Activated T-helper 17 cell treated with anti-CD3 and anti-CD28 coated beads, Interleukin-2, amount 50 U/mL, for 72 hours (primary cell): ENCODE measurements at regions not wholly inside any gene's neighbourhood (a gene's known extent, or its start where the extent isn't known, plus 50 kb on each side); places are given as distances from the start of the nearest gene placed in this dataset.
"Not testable (repeated sequence)": the region's sequence is repeated elsewhere in the genome, so short reads cannot be mapped to it uniquely, and the experiment has no call there.

Source experiments
- ATAC-seq: fragments of 150-1000 bp; cut with Tn5 transposase; replicated peaks from 2 replicates; pipeline ENCODE4 v1.10.0; 2021; ENCODE audit warnings: mild to moderate bottlenecking, moderate library complexity
- H3K27ac Mint-ChIP-seq: one replicate; pipeline ENCODE4 v1.8.0; 2022; ENCODE audit warnings: mixed read lengths
- H3K27me3 Mint-ChIP-seq: one replicate; pipeline ENCODE4 v1.8.0; 2022; ENCODE audit warnings: mixed read lengths
- H3K36me3 Mint-ChIP-seq: one replicate; pipeline ENCODE4 v1.8.0; 2022; ENCODE audit warnings: low read depth, mild to moderate bottlenecking, mixed read lengths
- H3K4me1 Mint-ChIP-seq: one replicate; pipeline ENCODE4 v1.8.0; 2022; ENCODE audit warnings: mixed read lengths
- H3K4me3 Mint-ChIP-seq: one replicate; pipeline ENCODE4 v1.8.0; 2022; ENCODE audit warnings: mild to moderate bottlenecking, mixed read lengths
- H3K9me3 Mint-ChIP-seq: one replicate; pipeline ENCODE4 v1.8.0; 2022; ENCODE audit warnings: mixed read lengths

- Mint-ChIP-seq H3K4me3 (no peak overlapping the region), H3K9me3 (no peaks in the 10 kb centered on the region), H3K27me3 (no peaks in the 10 kb centered on the region), H3K36me3 (no peaks in the 10 kb centered on the region), H3K27ac (no peak overlapping the region), H3K4me1 (peaks cover 14% of the 10 kb centered on the region)
- no peak for ATAC-seq
Observed at GRCh38 chr2:171266102-171266501, 105.4 kb upstream of the TLK1 start.

GRCh38 chr2:171261529-171261928 lies 100.8 kb upstream of the TLK1 start:
- not testable (repeated sequence) for H3K4me3 Mint-ChIP-seq, H3K27me3 Mint-ChIP-seq, H3K9me3 Mint-ChIP-seq, H3K36me3 Mint-ChIP-seq
- peak; percentile 43 for ATAC-seq
- Mint-ChIP-seq H3K4me1 (peaks cover 25% of the 10 kb centered on the region), H3K27ac (peak overlapping the region; percentile 15)

GRCh38 chr2:171260471-171261424 lies 100.1 kb upstream of the TLK1 start:
- Mint-ChIP-seq H3K4me1 (peaks cover 25% of the 10 kb centered on the region), H3K27ac (peak overlapping the region; percentile 15), H3K9me3 (no peaks in the 10 kb centered on the region), H3K36me3 (no peaks in the 10 kb centered on the region), H3K4me3 (peak overlapping the region; percentile 22), H3K27me3 (no peaks in the 10 kb centered on the region)
- ATAC-seq, result peak; percentile 91

DNA sequence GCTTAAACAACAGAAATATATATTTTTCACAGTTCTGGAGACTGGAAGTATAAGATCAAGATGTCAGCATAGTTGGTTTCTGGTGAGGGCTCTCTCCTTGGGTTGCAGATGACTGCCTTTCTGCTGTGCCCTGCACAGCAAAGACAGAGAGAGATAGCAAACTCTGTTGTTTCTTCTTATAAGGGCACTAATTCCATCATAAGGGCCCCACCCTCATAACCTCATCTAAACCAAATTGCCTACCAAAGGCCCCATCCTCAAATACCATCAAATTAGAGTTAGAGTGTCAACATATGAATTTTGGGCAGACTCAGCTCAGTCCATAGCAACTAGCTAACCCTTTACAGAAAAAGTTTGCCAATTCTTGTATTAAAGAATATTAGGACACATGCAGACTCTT lies 94.0 kb upstream of the TLK1 start:
- peaks cover 3% of the 10 kb centered on the region for H3K9me3 Mint-ChIP-seq
- no peak overlapping the region for H3K27ac Mint-ChIP-seq
- H3K27me3 Mint-ChIP-seq, result no peaks in the 10 kb centered on the region
- peaks cover 5% of the 10 kb centered on the region for H3K4me1 Mint-ChIP-seq
- no peak for ATAC-seq
- no peaks in the 10 kb centered on the region for H3K36me3 Mint-ChIP-seq
- no peak overlapping the region for H3K4me3 Mint-ChIP-seq

DNA sequence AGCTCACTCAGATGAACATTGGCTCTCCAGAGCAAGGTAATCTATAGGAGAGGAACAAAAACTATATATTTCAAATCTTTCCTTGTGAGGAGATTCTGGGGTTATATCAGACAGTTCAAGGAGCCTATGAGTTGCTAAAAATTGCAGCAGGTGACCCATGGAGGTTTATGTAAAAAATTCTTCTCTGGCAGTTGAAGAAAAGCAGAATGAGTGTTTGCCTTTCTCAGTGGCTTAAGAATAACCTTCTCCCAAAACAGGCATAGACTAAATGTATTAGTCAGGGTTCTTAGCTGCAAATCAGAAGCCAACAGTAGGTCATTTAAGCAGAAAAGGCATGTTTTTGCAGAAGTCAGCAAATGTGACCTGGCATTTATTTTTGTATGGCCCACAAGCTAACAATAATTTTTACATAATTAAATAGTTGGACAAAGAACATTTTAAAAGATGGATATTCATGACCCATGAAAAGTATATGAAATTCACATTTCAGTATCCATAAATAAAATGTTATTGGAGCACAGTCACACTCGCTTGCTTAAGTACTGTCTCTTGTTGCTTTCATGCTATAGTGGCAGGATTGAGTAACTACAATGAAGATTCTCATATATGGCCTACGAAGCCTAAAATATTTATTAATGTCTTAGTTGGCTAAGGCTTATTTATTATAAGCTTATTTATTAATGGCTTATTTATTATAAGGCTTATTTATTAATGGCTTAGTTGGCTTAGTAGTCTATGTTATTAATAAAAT lies 93.4 kb upstream of the TLK1 start:
- Mint-ChIP-seq H3K27me3 (no peaks in the 10 kb centered on the region), H3K4me1 (peaks cover 8% of the 10 kb centered on the region), H3K27ac (no peak overlapping the region), H3K4me3 (no peak overlapping the region), H3K9me3 (peaks cover 3% of the 10 kb centered on the region), H3K36me3 (no peaks in the 10 kb centered on the region)
- ATAC-seq, result no peak

- H3K9me3 Mint-ChIP-seq, result peaks cover 3% of the 10 kb centered on the region
- peaks cover 16% of the 10 kb centered on the region for H3K4me1 Mint-ChIP-seq
- H3K27me3 Mint-ChIP-seq, result no peaks in the 10 kb centered on the region
- H3K36me3 Mint-ChIP-seq, result no peaks in the 10 kb centered on the region
- H3K4me3 Mint-ChIP-seq, result no peak overlapping the region
- H3K27ac Mint-ChIP-seq, result no peak overlapping the region
- ATAC-seq, result no peak
Observed at GRCh38 chr2:171253279-171253678, 92.6 kb upstream of the TLK1 start.

DNA sequence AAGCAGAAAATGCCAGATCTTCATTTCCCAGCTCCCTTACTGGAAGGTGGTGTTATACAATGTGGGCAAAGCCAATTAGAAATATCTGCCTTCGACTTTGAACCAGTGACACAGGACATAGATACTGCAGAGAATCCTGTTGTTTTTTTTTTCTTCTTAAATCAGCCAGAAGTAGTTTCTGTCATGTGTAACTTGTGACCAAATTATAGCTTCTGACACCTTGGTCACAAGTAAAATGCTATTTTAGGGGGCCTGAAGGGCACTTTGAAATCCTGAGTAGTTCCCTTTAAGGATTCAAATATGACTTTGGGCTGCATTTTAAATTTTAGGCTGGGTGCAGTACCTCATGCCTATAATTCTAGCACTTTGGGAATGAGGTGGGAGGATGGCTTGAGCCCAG lies 89.0 kb upstream of the TLK1 start:
- Mint-ChIP-seq H3K9me3 (peaks cover 5% of the 10 kb centered on the region), H3K4me3 (no peak overlapping the region), H3K27ac (no peak overlapping the region), H3K36me3 (no peaks in the 10 kb centered on the region), H3K27me3 (no peaks in the 10 kb centered on the region), H3K4me1 (peaks cover 33% of the 10 kb centered on the region)
- no peak for ATAC-seq

GRCh38 chr2:171247741-171248662 lies 87.3 kb upstream of the TLK1 start:
- H3K4me3 Mint-ChIP-seq, result peak overlapping the region; percentile 49
- no peaks in the 10 kb centered on the region for H3K36me3 Mint-ChIP-seq
- peaks cover 39% of the 10 kb centered on the region for H3K4me1 Mint-ChIP-seq
- H3K27me3 Mint-ChIP-seq, result no peaks in the 10 kb centered on the region
- peak overlapping the region; percentile 23 for H3K27ac Mint-ChIP-seq
- peaks cover 4% of the 10 kb centered on the region for H3K9me3 Mint-ChIP-seq
- ATAC-seq, result peak; percentile 70

DNA sequence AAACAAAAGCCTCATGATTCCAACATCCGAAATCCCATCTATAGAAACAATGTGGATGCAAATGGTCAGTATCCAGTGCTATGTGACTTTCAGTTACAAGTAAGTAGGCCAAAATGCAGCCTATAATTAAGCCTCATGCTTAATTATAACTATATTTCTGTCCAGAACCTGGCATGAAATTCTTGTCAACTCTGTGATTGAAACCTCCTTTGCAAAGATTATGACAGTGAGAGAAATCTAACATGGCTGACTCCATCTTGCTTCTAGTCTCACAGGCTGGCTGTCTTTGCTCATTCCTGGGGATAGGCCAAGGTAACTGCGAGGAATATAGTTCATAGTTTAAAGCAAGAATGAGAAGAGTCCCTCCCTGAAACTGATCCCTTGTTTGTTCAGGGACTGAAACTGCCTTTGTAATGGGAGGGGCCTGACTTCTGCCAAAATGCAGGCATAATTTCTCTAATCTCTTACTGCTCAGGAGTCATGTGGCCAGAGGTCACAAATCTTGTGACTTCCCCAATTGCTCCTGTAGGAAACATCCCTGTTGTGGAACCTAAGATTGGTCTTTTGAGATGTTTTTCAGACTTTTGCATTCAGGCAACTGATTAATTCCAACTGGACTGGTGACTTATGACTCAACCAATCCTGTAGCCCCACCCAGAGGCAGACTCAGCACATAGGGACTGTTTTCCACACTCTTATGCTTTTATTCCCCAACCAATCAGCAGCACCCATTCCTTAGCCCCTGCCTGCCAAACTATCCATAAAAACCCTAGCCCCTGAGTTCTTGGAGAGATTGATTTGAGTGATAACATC lies 84.5 kb upstream of the TLK1 start:
- no peak for ATAC-seq
- Mint-ChIP-seq H3K4me3 (no peak overlapping the region), H3K4me1 (peaks cover 39% of the 10 kb centered on the region), H3K9me3 (peaks cover 4% of the 10 kb centered on the region), H3K27me3 (no peaks in the 10 kb centered on the region), H3K27ac (no peak overlapping the region), H3K36me3 (no peaks in the 10 kb centered on the region)

DNA sequence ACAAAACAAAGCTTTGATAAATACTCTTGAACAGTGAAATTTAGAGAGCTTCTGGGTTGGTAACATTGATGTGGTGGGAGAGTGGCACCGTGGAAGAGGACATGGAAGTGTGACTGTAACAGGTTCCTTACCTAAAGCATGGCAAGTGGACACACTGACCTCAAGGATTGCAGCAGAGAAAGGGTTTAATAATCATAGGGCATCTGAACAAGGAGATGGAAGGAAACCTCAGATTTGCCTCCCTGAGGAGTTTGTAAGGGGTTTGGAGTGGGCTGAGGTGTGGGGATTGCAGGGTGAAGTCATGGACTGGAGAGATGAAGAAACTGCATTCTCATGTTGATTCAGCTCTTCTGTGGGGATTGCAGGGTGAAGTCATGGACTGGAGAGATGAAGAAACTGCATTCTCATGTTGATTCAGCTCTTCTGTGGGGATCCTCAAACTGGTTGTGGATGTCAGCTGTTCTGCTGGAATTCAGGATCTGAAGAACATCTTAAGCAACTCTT lies 83.8 kb upstream of the TLK1 start:
- peak; percentile 54 for ATAC-seq
- H3K4me3 Mint-ChIP-seq, result no peak overlapping the region
- peaks cover 33% of the 10 kb centered on the region for H3K4me1 Mint-ChIP-seq
- H3K9me3 Mint-ChIP-seq, result peaks cover 4% of the 10 kb centered on the region
- no peaks in the 10 kb centered on the region for H3K36me3 Mint-ChIP-seq
- H3K27ac Mint-ChIP-seq, result no peak overlapping the region
- H3K27me3 Mint-ChIP-seq, result no peaks in the 10 kb centered on the region

- H3K4me1 Mint-ChIP-seq, result peaks cover 14% of the 10 kb centered on the region
- H3K36me3 Mint-ChIP-seq, result no peaks in the 10 kb centered on the region
- ATAC-seq, result no peak
- H3K4me3 Mint-ChIP-seq, result no peak overlapping the region
- H3K27me3 Mint-ChIP-seq, result no peaks in the 10 kb centered on the region
- no peak overlapping the region for H3K27ac Mint-ChIP-seq
- peaks cover 4% of the 10 kb centered on the region for H3K9me3 Mint-ChIP-seq
Observed at GRCh38 chr2:171241771-171242170, 81.1 kb upstream of the TLK1 start.

DNA sequence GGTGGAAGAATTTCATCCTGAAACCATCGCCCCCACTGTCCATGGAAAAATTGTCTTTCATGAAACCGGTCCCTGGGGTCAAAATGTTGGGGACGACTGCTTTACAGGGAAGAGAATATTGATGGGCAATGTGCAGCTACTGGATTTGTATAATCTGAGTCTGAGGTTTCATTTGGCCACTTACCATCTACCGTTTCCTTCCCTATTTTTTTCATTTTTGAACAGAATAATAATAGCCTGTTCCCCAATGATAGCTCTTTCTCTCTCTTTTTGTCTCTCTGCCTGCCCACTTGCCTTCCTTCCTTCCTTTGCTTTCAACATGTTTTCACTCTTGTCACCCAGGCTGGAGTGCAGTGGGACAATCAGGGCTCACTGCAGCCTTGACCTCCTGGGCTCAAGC lies 78.3 kb upstream of the TLK1 start:
- Mint-ChIP-seq H3K4me3 (no peak overlapping the region), H3K4me1 (peaks cover 3% of the 10 kb centered on the region), H3K27ac (no peak overlapping the region), H3K27me3 (no peaks in the 10 kb centered on the region), H3K9me3 (no peaks in the 10 kb centered on the region), H3K36me3 (no peaks in the 10 kb centered on the region)
- no peak for ATAC-seq

GRCh38 chr2:171237751-171238505 lies 77.2 kb upstream of the TLK1 start:
- Mint-ChIP-seq H3K27ac (no peak overlapping the region), H3K36me3 (no peaks in the 10 kb centered on the region), H3K4me3 (no peak overlapping the region), H3K9me3 (no peaks in the 10 kb centered on the region), H3K27me3 (no peaks in the 10 kb centered on the region), H3K4me1 (peaks cover 3% of the 10 kb centered on the region)
- no peak for ATAC-seq
